Tibial nerve (tissue), 3 donors: ENCODE measurements at regions not wholly inside any gene's neighbourhood (a gene's known extent, or its start where the extent isn't known, plus 50 kb on each side); places are given as distances from the start of the nearest gene placed in this dataset.

ENCODE experiments used
- CTCF ChIP-seq, 5 experiments: fragments of 200-600 bp in 3 of 5; fragments of 450-650 bp in 2 of 5; sonication (generic) in 3 of 5; IDR thresholded peaks; one replicate each; pipeline ENCODE4 v1.5.1; 2016 to 2019; ENCODE audit warnings: antibody characterized with exemption in 5 of 5, mild to moderate bottlenecking in 3 of 5, moderate library complexity in 2 of 5
- POLR2A ChIP-seq, 2 donors: fragments of 450-650 bp; IDR thresholded peaks; one replicate each; pipeline ENCODE4 v1.6.1; 2017; ENCODE audit warnings: antibody characterized with exemption in 2 of 2, mild to moderate bottlenecking in 2 of 2, moderate library complexity in 2 of 2

GRCh38 chr5:28544501-28544900, 1506.1 kb upstream of the CDH9 start:
- TF ChIP-seq POLR2A (IDR thresholded peaks at IDR 0.05) (no peak), CTCF (IDR thresholded peaks at IDR 0.05) (no peak)
